ENCODE measurements at regions not wholly inside any gene's neighbourhood (a gene's known extent, or its start where the extent isn't known, plus 50 kb on each side); places are given as distances from the start of the nearest gene placed in this dataset.

GRCh38 chr12:77274926-77275325, 209.6 kb upstream of the E2F7 start:
- no peak overlapping the region for H3K27ac Mint-ChIP-seq
- H3K4me3 Mint-ChIP-seq (ENCODE audit: low read depth), result no peak overlapping the region
- H3K36me3 Mint-ChIP-seq (ENCODE audit: low read depth), result no peaks in the 10 kb centered on the region
- H3K27me3 Mint-ChIP-seq (ENCODE audit: low read depth), result no peaks in the 10 kb centered on the region
- intact Hi-C loops (cut with micrococcal nuclease), result no loop called here
- H3K4me1 Mint-ChIP-seq (ENCODE audit: low read depth), result no peaks in the 10 kb centered on the region
- no peak for DNase-seq (ENCODE audit: low spot score)
- no peaks in the 10 kb centered on the region for H3K9me3 Mint-ChIP-seq

GRCh38 chr12:77273898-77274297, 208.5 kb upstream of the E2F7 start:
- H3K36me3 Mint-ChIP-seq (ENCODE audit: low read depth), result no peaks in the 10 kb centered on the region
- intact Hi-C loops (cut with micrococcal nuclease), result no loop called here
- no peaks in the 10 kb centered on the region for H3K27me3 Mint-ChIP-seq (ENCODE audit: low read depth)
- no peak overlapping the region for H3K27ac Mint-ChIP-seq
- no peaks in the 10 kb centered on the region for H3K9me3 Mint-ChIP-seq
- no peaks in the 10 kb centered on the region for H3K4me1 Mint-ChIP-seq (ENCODE audit: low read depth)
- DNase-seq (ENCODE audit: low spot score), result no peak
- no peak overlapping the region for H3K4me3 Mint-ChIP-seq (ENCODE audit: low read depth)

GRCh38 chr12:77256956-77257355, 191.6 kb upstream of the E2F7 start:
- Mint-ChIP-seq H3K27me3 (ENCODE audit: low read depth) (no peaks in the 10 kb centered on the region), H3K36me3 (ENCODE audit: low read depth) (no peaks in the 10 kb centered on the region), H3K27ac (no peak overlapping the region), H3K4me1 (ENCODE audit: low read depth) (no peaks in the 10 kb centered on the region), H3K9me3 (no peaks in the 10 kb centered on the region), H3K4me3 (ENCODE audit: low read depth) (no peak overlapping the region)
- no peak for DNase-seq (ENCODE audit: low spot score)
- intact Hi-C loops (cut with micrococcal nuclease), result no loop called here

- H3K9me3 Mint-ChIP-seq, result no peaks in the 10 kb centered on the region
- H3K4me1 Mint-ChIP-seq (ENCODE audit: low read depth), result no peaks in the 10 kb centered on the region
- H3K27ac Mint-ChIP-seq, result no peak overlapping the region
Observed at GRCh38 chr12:77253321-77253720, 188.0 kb upstream of the E2F7 start.

GRCh38 chr12:77251799-77252198, 186.4 kb upstream of the E2F7 start:
- H3K36me3 Mint-ChIP-seq (ENCODE audit: low read depth), result no peaks in the 10 kb centered on the region
- no peak overlapping the region for H3K4me3 Mint-ChIP-seq (ENCODE audit: low read depth)
- no peaks in the 10 kb centered on the region for H3K4me1 Mint-ChIP-seq (ENCODE audit: low read depth)
- no peak for DNase-seq (ENCODE audit: low spot score)
- H3K27me3 Mint-ChIP-seq (ENCODE audit: low read depth), result no peaks in the 10 kb centered on the region
- intact Hi-C loops (cut with micrococcal nuclease), result no loop called here
- no peak overlapping the region for H3K27ac Mint-ChIP-seq
- H3K9me3 Mint-ChIP-seq, result no peaks in the 10 kb centered on the region

More at GRCh38 chr12:77253321-77253720, 188.0 kb upstream of the E2F7 start:
- no peak for DNase-seq (ENCODE audit: low spot score)
- no peaks in the 10 kb centered on the region for H3K36me3 Mint-ChIP-seq (ENCODE audit: low read depth)
- intact Hi-C loops (cut with micrococcal nuclease), result no loop called here
- H3K4me3 Mint-ChIP-seq (ENCODE audit: low read depth), result no peak overlapping the region
- H3K27me3 Mint-ChIP-seq (ENCODE audit: low read depth), result no peaks in the 10 kb centered on the region

GRCh38 chr12:77249892-77250291, 184.5 kb upstream of the E2F7 start:
- no peaks in the 10 kb centered on the region for H3K4me1 Mint-ChIP-seq (ENCODE audit: low read depth)
- no peaks in the 10 kb centered on the region for H3K36me3 Mint-ChIP-seq (ENCODE audit: low read depth)
- H3K27ac Mint-ChIP-seq, result no peak overlapping the region
- no peak for DNase-seq (ENCODE audit: low spot score)
- no peaks in the 10 kb centered on the region for H3K9me3 Mint-ChIP-seq
- intact Hi-C loops (cut with micrococcal nuclease), result no loop called here
- H3K27me3 Mint-ChIP-seq (ENCODE audit: low read depth), result no peaks in the 10 kb centered on the region
- no peak overlapping the region for H3K4me3 Mint-ChIP-seq (ENCODE audit: low read depth)

- H3K27ac Mint-ChIP-seq, result no peak overlapping the region
- H3K27me3 Mint-ChIP-seq (ENCODE audit: low read depth), result no peaks in the 10 kb centered on the region
- H3K9me3 Mint-ChIP-seq, result no peaks in the 10 kb centered on the region
- no peak for DNase-seq (ENCODE audit: low spot score)
- H3K4me3 Mint-ChIP-seq (ENCODE audit: low read depth), result no peak overlapping the region
- intact Hi-C loops (cut with micrococcal nuclease), result no loop called here
- H3K36me3 Mint-ChIP-seq (ENCODE audit: low read depth), result no peaks in the 10 kb centered on the region
- H3K4me1 Mint-ChIP-seq (ENCODE audit: low read depth), result no peaks in the 10 kb centered on the region
Observed at GRCh38 chr12:77248036-77248435, 182.7 kb upstream of the E2F7 start.

- Mint-ChIP-seq H3K9me3 (no peaks in the 10 kb centered on the region), H3K27me3 (ENCODE audit: low read depth) (no peaks in the 10 kb centered on the region), H3K36me3 (ENCODE audit: low read depth) (no peaks in the 10 kb centered on the region), H3K27ac (no peak overlapping the region), H3K4me1 (ENCODE audit: low read depth) (no peaks in the 10 kb centered on the region), H3K4me3 (ENCODE audit: low read depth) (no peak overlapping the region)
- no peak for DNase-seq (ENCODE audit: low spot score)
- intact Hi-C loops (cut with micrococcal nuclease), result no loop called here
Observed at GRCh38 chr12:77247542-77247941, 182.2 kb upstream of the E2F7 start.

GRCh38 chr12:77243345-77243744, 178.0 kb upstream of the E2F7 start:
- Mint-ChIP-seq H3K4me3 (ENCODE audit: low read depth) (no peak overlapping the region), H3K9me3 (no peaks in the 10 kb centered on the region), H3K27ac (no peak overlapping the region), H3K27me3 (ENCODE audit: low read depth) (no peaks in the 10 kb centered on the region), H3K4me1 (ENCODE audit: low read depth) (no peaks in the 10 kb centered on the region), H3K36me3 (ENCODE audit: low read depth) (no peaks in the 10 kb centered on the region)
- intact Hi-C loops (cut with micrococcal nuclease), result no loop called here
- no peak for DNase-seq (ENCODE audit: low spot score)

GRCh38 chr12:77239617-77240016, 174.2 kb upstream of the E2F7 start:
- Mint-ChIP-seq H3K9me3 (no peaks in the 10 kb centered on the region), H3K27ac (no peak overlapping the region), H3K27me3 (ENCODE audit: low read depth) (no peaks in the 10 kb centered on the region), H3K4me3 (ENCODE audit: low read depth) (no peak overlapping the region), H3K4me1 (ENCODE audit: low read depth) (no peaks in the 10 kb centered on the region), H3K36me3 (ENCODE audit: low read depth) (no peaks in the 10 kb centered on the region)
- intact Hi-C loops (cut with micrococcal nuclease), result no loop called here
- no peak for DNase-seq (ENCODE audit: low spot score)

- Mint-ChIP-seq H3K36me3 (ENCODE audit: low read depth) (no peaks in the 10 kb centered on the region), H3K27ac (no peak overlapping the region), H3K4me1 (ENCODE audit: low read depth) (no peaks in the 10 kb centered on the region), H3K27me3 (ENCODE audit: low read depth) (no peaks in the 10 kb centered on the region), H3K4me3 (ENCODE audit: low read depth) (no peak overlapping the region), H3K9me3 (no peaks in the 10 kb centered on the region)
- no peak for DNase-seq (ENCODE audit: low spot score)
- intact Hi-C loops (cut with micrococcal nuclease), result no loop called here
Observed at GRCh38 chr12:77238335-77238734, 173.0 kb upstream of the E2F7 start.

GRCh38 chr12:77237896-77238295, 172.5 kb upstream of the E2F7 start:
- Mint-ChIP-seq H3K9me3 (no peaks in the 10 kb centered on the region), H3K27me3 (ENCODE audit: low read depth) (no peaks in the 10 kb centered on the region), H3K4me1 (ENCODE audit: low read depth) (no peaks in the 10 kb centered on the region), H3K36me3 (ENCODE audit: low read depth) (no peaks in the 10 kb centered on the region), H3K4me3 (ENCODE audit: low read depth) (no peak overlapping the region), H3K27ac (no peak overlapping the region)
- no peak for DNase-seq (ENCODE audit: low spot score)
- intact Hi-C loops (cut with micrococcal nuclease), result no loop called here

- no peaks in the 10 kb centered on the region for H3K36me3 Mint-ChIP-seq (ENCODE audit: low read depth)
- intact Hi-C loops (cut with micrococcal nuclease), result no loop called here
- no peak for DNase-seq (ENCODE audit: low spot score)
- H3K27ac Mint-ChIP-seq, result no peak overlapping the region
- no peaks in the 10 kb centered on the region for H3K27me3 Mint-ChIP-seq (ENCODE audit: low read depth)
- H3K9me3 Mint-ChIP-seq, result no peaks in the 10 kb centered on the region
- H3K4me3 Mint-ChIP-seq (ENCODE audit: low read depth), result no peak overlapping the region
- no peaks in the 10 kb centered on the region for H3K4me1 Mint-ChIP-seq (ENCODE audit: low read depth)
Observed at GRCh38 chr12:77236066-77236465, 170.7 kb upstream of the E2F7 start.

- intact Hi-C loops (cut with micrococcal nuclease), result no loop called here
- no peaks in the 10 kb centered on the region for H3K36me3 Mint-ChIP-seq (ENCODE audit: low read depth)
- no peaks in the 10 kb centered on the region for H3K27me3 Mint-ChIP-seq (ENCODE audit: low read depth)
- no peaks in the 10 kb centered on the region for H3K4me1 Mint-ChIP-seq (ENCODE audit: low read depth)
- H3K4me3 Mint-ChIP-seq (ENCODE audit: low read depth), result no peak overlapping the region
- no peak overlapping the region for H3K27ac Mint-ChIP-seq
- no peak for DNase-seq (ENCODE audit: low spot score)
- H3K9me3 Mint-ChIP-seq, result no peaks in the 10 kb centered on the region
Observed at GRCh38 chr12:77232045-77232444, 166.7 kb upstream of the E2F7 start.
